Retinal pigment epithelial cell (primary cell): ENCODE measurements at regions not wholly inside any gene's neighbourhood (a gene's known extent, or its start where the extent isn't known, plus 50 kb on each side); places are given as distances from the start of the nearest gene placed in this dataset.

Experiments used
- DNase-seq: peaks from one replicate; pipeline ENCODE4 v3.0.0-alpha.2; 2010; ENCODE audit warnings: low read depth
- H3K4me3 ChIP-seq: 2 replicates; pipeline ENCODE4 v1.5.1; 2011; ENCODE audit warnings: mild to moderate bottlenecking, low read length, control low read depth, moderate library complexity
- CTCF ChIP-seq: conservative IDR thresholded peaks from 2 replicates; pipeline ENCODE4 v1.5.1; 2011; ENCODE audit warnings: low read depth, low read length, control low read depth, inconsistent platforms

- no peak for TF ChIP-seq CTCF
- no peak for DNase-seq
- H3K4me3 ChIP-seq: no peak overlapping the region
Measured at GRCh38 chr7:124516911-124517310, 248.7 kb downstream of the GPR37 start.

- H3K4me3 ChIP-seq: no peak overlapping the region
- TF ChIP-seq CTCF: no peak
- no peak for DNase-seq
Measured at GRCh38 chr7:124515106-124515830, 250.3 kb downstream of the GPR37 start.

- TF ChIP-seq CTCF: no peak
- no peak for DNase-seq
- H3K4me3 ChIP-seq: no peak overlapping the region
Measured at GRCh38 chr7:124514471-124514870, 251.1 kb downstream of the GPR37 start.

DNA sequence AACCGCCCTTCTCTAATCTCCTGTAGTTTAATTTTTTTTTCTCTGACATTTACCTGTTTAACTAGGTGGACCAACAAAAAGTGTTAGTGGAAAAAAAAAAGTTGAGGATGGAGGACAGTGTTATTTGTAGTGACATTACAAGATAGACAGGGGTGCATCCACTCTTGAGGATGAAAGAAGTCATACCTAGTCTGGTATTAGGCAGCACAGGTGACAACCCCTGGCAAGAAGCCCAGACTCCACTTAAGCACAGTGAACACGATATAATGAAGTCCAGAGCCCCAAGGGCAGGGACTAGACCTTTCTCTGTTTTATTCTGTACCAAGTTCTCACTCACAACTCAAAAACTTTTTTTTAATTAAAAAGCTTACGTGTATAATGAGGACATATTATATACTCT, 268.4 kb downstream of the GPR37 start:
- H3K4me3 ChIP-seq: no peak overlapping the region
- no peak for TF ChIP-seq CTCF
- DNase-seq: no peak

DNA sequence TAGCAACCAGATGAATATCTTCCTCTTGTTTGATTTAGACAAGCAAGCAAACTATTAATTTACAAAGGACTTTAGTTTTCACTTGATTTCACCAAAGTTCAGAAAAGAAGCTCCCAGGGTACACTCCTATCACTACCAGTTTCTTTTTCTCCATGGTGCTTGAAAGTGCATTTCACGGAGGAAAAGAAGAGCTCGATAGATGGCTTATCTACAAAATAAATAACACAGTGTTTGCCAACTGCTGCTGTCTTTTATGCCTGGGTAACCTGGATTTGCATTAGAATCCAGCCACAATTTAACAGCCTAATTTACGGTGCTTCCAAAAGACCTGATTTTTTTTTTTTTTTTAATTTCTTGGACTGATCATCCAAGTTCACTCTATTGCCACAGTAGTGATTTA, 275.7 kb downstream of the GPR37 start:
- DNase-seq: no peak
- H3K4me3 ChIP-seq: no peak overlapping the region
- TF ChIP-seq CTCF: no peak

DNA sequence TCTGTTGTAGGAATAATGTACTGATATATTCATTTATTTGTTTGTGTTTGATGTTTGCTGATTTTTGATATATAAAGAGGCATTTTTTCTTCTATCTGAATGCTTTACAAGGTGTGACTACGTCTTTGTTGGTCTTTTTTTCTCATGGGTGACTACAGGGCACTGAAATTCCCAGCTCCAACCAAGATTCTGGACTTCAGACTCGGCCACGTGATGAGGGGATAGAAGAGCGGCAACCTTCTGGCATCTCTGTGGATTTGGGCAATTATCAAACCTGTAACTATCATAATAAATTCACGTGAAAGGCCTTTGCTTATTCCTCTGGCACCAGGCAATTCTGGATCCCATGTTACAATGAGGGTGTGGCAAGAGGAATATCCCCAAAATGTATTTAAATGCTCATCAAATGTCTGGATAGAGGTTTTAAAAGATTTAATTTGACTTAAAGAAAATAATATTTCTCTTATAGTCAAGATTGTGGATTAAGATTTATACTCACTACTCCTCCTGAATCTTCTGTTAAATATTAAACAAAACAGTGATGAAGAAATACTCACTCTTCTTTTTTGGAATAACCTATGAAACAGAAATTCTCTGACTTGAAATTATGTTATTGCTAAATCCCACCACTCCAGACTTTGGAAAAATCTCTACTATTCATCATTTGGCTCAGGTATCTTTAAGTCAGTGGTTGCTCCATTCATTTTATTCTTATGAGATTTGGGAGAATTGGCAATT, 276.3 kb downstream of the GPR37 start:
- TF ChIP-seq CTCF: no peak
- H3K4me3 ChIP-seq: no peak overlapping the region
- DNase-seq: no peak

DNA sequence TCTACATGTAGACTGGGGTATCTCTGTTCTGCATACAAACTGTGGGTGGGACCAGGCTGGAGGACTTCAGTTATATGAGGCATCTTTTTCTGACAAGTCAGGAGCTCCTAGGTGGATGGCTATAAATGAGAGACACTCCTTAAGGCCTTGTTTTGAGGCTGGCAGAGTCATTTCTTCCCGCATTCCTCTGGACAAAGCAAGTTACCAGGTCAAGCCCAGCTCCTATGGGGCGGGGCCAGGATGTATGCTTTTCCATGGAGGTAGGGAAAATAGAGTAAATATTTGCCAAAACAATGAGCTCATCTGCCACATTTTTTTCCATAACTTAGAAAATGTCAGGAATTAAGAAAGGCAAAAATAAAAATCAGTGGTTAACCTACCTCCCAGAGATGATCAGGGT, 283.4 kb downstream of the GPR37 start:
- TF ChIP-seq CTCF: no peak
- no peak overlapping the region for H3K4me3 ChIP-seq
- DNase-seq: no peak
